Parathyroid adenoma (tissue), 2 donors: ENCODE measurements at regions not wholly inside any gene's neighbourhood (a gene's known extent, or its start where the extent isn't known, plus 50 kb on each side); places are given as distances from the start of the nearest gene placed in this dataset.

ENCODE experiments used
- H2AFZ ChIP-seq: fragments of 300-600 bp; sonication (generic); one replicate; pipeline ENCODE4 v1.7.0; 2017; ENCODE audit warnings: antibody characterized with exemption, mild to moderate bottlenecking
- H3K27ac ChIP-seq: fragments of 300-600 bp; sonication (generic); one replicate; pipeline ENCODE4 v1.7.0; 2017
- H3K27me3 ChIP-seq: fragments of 300-600 bp; sonication (generic); one replicate; pipeline ENCODE4 v1.7.0; 2017; ENCODE audit warnings: low read length; ENCODE audit not compliant: control insufficient read depth, insufficient read depth
- H3K36me3 ChIP-seq: fragments of 300-600 bp; sonication (generic); one replicate; pipeline ENCODE4 v1.7.0; 2017; ENCODE audit warnings: low read length; ENCODE audit not compliant: control insufficient read depth, insufficient read depth
- H3K4me1 ChIP-seq: fragments of 300-600 bp; sonication (generic); one replicate; pipeline ENCODE4 v1.7.0; 2017; ENCODE audit warnings: control low read depth
- H3K4me2 ChIP-seq: fragments of 300-600 bp; sonication (generic); one replicate; pipeline ENCODE4 v1.7.0; 2017; ENCODE audit warnings: low read length
- H3K4me3 ChIP-seq: fragments of 300-600 bp; sonication (generic); one replicate; pipeline ENCODE4 v1.7.0; 2017; ENCODE audit warnings: low read depth, low read length
- H3K79me2 ChIP-seq: fragments of 300-600 bp; sonication (generic); one replicate; pipeline ENCODE4 v1.7.0; 2017; ENCODE audit warnings: control low read depth
- H3K9ac ChIP-seq: fragments of 300-600 bp; sonication (generic); one replicate; pipeline ENCODE4 v1.7.0; 2017; ENCODE audit warnings: mild to moderate bottlenecking
- H3K9me3 ChIP-seq: fragments of 300-600 bp; sonication (generic); one replicate; pipeline ENCODE4 v1.7.0; 2017; ENCODE audit warnings: low read length; ENCODE audit not compliant: control insufficient read depth
- TF ChIP-seq, protein P1 (sequence below): fragments of 300-600 bp; sonication (generic); IDR thresholded peaks from one replicate; pipeline ENCODE4 v1.7.0; 2017; ENCODE audit warnings: antibody characterized with exemption, mild to moderate bottlenecking
- donor health status: primary hyperparathyroidism.

- Histone ChIP-seq H3K4me1 (no peaks in the 10 kb centered on the region), H2AFZ (no peak overlapping the region), H3K79me2 (no peaks in the 10 kb centered on the region), H3K27me3 (no peaks in the 10 kb centered on the region), H3K9me3 (no peaks in the 10 kb centered on the region), H3K27ac (no peak overlapping the region), H3K4me2 (no peak overlapping the region), H3K9ac (no peak overlapping the region), H3K36me3 (no peaks in the 10 kb centered on the region), H3K4me3 (no peak overlapping the region)
- TF ChIP-seq, protein P1, sequence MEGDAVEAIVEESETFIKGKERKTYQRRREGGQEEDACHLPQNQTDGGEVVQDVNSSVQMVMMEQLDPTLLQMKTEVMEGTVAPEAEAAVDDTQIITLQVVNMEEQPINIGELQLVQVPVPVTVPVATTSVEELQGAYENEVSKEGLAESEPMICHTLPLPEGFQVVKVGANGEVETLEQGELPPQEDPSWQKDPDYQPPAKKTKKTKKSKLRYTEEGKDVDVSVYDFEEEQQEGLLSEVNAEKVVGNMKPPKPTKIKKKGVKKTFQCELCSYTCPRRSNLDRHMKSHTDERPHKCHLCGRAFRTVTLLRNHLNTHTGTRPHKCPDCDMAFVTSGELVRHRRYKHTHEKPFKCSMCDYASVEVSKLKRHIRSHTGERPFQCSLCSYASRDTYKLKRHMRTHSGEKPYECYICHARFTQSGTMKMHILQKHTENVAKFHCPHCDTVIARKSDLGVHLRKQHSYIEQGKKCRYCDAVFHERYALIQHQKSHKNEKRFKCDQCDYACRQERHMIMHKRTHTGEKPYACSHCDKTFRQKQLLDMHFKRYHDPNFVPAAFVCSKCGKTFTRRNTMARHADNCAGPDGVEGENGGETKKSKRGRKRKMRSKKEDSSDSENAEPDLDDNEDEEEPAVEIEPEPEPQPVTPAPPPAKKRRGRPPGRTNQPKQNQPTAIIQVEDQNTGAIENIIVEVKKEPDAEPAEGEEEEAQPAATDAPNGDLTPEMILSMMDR: no peak
These were observed 311.9 kb upstream of the GNAI1 start for GRCh38 chr7:79822620-79823240.

- no peaks in the 10 kb centered on the region for H3K9me3 ChIP-seq
- H3K4me2 ChIP-seq: no peak overlapping the region
- TF ChIP-seq, protein P1: no peak
- no peaks in the 10 kb centered on the region for H3K36me3 ChIP-seq
- no peak overlapping the region for H3K9ac ChIP-seq
- no peaks in the 10 kb centered on the region for H3K27me3 ChIP-seq
- no peak overlapping the region for H2AFZ ChIP-seq
- no peak overlapping the region for H3K4me3 ChIP-seq
- no peak overlapping the region for H3K27ac ChIP-seq
- no peaks in the 10 kb centered on the region for H3K79me2 ChIP-seq
- H3K4me1 ChIP-seq: no peaks in the 10 kb centered on the region
These were observed 314.2 kb upstream of the GNAI1 start for GRCh38 chr7:79820387-79820786.

- Histone ChIP-seq H3K9me3 (no peaks in the 10 kb centered on the region), H3K9ac (no peak overlapping the region), H3K4me2 (no peak overlapping the region), H3K27ac (no peak overlapping the region), H3K4me1 (no peaks in the 10 kb centered on the region), H2AFZ (no peak overlapping the region), H3K36me3 (no peaks in the 10 kb centered on the region), H3K79me2 (no peaks in the 10 kb centered on the region), H3K27me3 (no peaks in the 10 kb centered on the region), H3K4me3 (no peak overlapping the region)
- TF ChIP-seq, protein P1: no peak
These were observed 323.7 kb upstream of the GNAI1 start for GRCh38 chr7:79810916-79811315.

DNA sequence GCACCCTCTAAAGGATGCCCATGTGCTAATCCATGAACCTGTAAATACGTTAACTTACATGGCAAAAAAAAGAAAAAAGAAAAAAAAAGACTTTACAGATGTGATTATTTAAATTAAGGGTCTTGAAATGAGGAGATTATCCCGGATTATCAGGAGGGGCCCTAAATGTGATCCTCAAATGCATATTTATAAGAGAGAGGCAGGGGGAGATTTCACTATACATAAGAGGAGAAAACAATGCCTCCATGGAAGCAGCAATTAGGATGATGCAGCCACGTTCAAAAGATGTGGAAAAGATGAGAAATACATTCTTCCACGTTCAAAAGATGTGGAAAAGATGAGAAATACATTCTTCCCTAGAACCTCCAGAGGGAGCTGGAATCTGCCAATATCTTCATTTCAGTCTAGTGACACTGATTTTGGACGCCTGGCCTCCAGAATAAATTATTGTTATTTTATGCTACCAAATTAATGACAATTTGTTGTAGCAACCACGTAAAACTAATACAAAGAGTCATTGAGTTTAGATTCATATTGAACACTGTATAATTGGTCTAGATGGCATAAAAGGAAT is 328.4 kb upstream of the GNAI1 start:
- TF ChIP-seq, protein P1: no peak
- H3K9me3 ChIP-seq: no peaks in the 10 kb centered on the region
- no peaks in the 10 kb centered on the region for H3K27me3 ChIP-seq
- H3K27ac ChIP-seq: no peak overlapping the region
- no peak overlapping the region for H3K9ac ChIP-seq
- H3K4me3 ChIP-seq: no peak overlapping the region
- no peak overlapping the region for H3K4me2 ChIP-seq
- no peaks in the 10 kb centered on the region for H3K79me2 ChIP-seq
- H3K36me3 ChIP-seq: no peaks in the 10 kb centered on the region
- H2AFZ ChIP-seq: no peak overlapping the region
- H3K4me1 ChIP-seq: no peaks in the 10 kb centered on the region
